GM06990 (cell line): ENCODE measurements at regions not wholly inside any gene's neighbourhood (a gene's known extent, or its start where the extent isn't known, plus 50 kb on each side); places are given as distances from the start of the nearest gene placed in this dataset.

Experiments
- DNase-seq: peaks from one replicate; pipeline ENCODE4 v3.0.0-alpha.2; 2011; ENCODE audit not compliant: insufficient read length; ENCODE audit errors: extremely low read depth
- H3K27me3 ChIP-seq: replicated peaks from 2 replicates; pipeline ENCODE4 v1.6.0; 2011; ENCODE audit warnings: low read length; ENCODE audit not compliant: control insufficient read depth, insufficient read depth
- H3K36me3 ChIP-seq: 2 replicates; pipeline ENCODE4 v1.5.1; 2011; ENCODE audit warnings: low read length; ENCODE audit not compliant: control insufficient read depth, insufficient read depth
- H3K4me3 ChIP-seq: replicated peaks from 2 replicates; pipeline ENCODE4 v1.5.1; 2011; ENCODE audit warnings: low read depth, mild to moderate bottlenecking, control low read depth, low read length
- TF ChIP-seq, protein P1 (sequence below): IDR thresholded peaks from 2 replicates; pipeline ENCODE4 v1.5.1; 2011; ENCODE audit warnings: low read length, control low read depth, mild to moderate bottlenecking, inconsistent platforms; ENCODE audit not compliant: insufficient read depth, poor library complexity, severe bottlenecking

DNA sequence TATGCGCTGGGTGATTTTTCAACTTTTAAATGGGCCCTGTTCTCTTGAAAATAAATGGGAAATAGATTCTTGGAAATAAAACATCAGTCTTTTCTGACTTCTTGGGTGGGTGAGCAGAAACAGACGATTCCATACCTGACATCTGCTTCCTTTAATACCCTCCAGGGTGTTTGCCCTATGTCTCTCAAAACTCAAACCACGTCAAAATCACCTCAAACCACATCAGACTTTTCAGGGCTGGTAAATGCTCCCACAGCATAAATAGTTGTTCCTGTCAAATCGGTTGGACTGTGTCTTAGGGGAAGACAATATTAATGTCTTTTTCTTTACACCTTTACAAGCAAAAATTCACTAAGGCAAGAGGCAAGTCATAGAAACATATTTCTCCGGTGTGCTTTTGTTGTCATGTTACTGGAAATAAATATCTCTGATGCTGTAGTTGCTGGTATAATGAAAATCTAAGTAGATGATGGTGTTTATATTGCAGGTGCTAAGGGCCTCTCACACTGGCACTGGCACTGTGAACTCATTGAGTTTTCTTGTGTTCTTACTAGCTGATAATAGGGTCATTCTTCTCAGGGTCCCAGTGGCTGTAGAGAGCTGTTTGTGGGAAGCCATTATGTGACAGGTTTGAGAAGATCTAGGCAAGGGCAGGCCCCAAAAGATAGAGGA is 380.4 kb downstream of the RAPGEF2 start:
- DNase-seq, result no peak
- Histone ChIP-seq H3K36me3 (no peaks in the 10 kb centered on the region), H3K27me3 (no peaks in the 10 kb centered on the region; the same call in 1 of the 2 replicates), H3K4me3 (no peak overlapping the region)
- TF ChIP-seq, protein P1, sequence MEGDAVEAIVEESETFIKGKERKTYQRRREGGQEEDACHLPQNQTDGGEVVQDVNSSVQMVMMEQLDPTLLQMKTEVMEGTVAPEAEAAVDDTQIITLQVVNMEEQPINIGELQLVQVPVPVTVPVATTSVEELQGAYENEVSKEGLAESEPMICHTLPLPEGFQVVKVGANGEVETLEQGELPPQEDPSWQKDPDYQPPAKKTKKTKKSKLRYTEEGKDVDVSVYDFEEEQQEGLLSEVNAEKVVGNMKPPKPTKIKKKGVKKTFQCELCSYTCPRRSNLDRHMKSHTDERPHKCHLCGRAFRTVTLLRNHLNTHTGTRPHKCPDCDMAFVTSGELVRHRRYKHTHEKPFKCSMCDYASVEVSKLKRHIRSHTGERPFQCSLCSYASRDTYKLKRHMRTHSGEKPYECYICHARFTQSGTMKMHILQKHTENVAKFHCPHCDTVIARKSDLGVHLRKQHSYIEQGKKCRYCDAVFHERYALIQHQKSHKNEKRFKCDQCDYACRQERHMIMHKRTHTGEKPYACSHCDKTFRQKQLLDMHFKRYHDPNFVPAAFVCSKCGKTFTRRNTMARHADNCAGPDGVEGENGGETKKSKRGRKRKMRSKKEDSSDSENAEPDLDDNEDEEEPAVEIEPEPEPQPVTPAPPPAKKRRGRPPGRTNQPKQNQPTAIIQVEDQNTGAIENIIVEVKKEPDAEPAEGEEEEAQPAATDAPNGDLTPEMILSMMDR, result no peak

DNA sequence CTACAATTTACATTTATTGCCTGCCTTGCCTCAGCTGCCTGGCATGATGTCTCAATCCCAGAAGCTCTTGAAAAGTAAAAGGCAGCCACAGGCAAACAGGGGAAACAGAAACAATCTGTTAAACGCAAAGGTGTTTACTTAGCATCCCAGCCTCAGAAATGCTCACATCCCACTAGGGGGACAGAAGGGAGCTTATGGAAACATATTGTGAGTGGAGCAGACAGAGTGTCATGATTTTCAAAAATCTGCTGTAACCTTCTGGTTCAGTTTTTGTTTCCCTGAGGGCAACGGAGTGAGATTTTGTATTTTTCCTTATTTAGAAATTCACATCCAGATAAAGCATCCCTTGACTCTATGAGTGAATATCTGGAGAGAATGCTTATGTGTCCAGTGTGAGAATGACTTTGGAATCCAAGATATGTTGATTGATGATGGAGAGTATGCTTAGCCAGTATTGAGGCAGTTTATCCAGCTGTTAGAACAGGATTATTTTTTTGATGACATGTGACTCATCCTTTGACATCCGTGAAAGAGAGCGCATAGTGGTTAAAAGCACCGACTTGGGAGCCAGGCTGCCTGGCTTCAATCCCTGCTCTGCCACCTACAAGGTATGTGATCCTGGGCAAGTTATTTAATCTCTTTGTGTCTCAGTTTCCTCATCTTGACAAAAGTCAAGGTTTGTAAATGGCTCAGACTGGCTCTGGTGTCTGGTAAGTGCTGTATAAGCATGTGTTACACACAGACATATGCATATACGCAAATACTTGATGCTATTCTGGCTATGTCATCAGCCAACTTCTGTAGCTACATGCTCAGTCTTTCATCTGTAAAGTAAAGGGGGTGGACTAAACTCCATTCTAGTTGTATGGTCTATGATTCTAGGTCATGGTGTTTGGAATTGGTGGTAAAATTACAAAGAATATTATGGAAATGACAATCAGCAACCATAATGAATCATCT is 381.2 kb downstream of the RAPGEF2 start:
- H3K36me3 ChIP-seq, result no peaks in the 10 kb centered on the region
- DNase-seq, result no peak
- no peaks in the 10 kb centered on the region; the same call in 1 of the 2 replicates for H3K27me3 ChIP-seq
- no peak overlapping the region for H3K4me3 ChIP-seq
- TF ChIP-seq, protein P1, result no peak

DNA sequence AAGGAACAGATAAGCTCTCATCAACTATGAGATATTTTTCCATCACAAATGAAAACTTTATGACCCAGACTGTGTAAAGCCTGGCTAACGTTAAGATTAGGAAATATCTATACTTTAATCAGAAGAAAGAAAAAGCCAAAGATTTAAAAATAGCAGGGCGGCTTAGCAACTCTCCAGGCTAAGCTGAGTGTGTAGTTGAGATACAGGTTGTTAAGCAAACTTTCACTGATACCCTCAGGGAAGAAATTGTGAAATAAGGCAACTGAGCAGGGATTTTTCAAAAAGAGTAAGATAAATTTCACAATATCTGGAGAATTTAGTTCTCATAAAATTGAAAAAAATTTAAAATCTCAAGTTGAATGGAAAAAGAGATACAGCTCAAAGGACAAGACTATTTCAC is 382.0 kb downstream of the RAPGEF2 start:
- DNase-seq, result no peak
- no peaks in the 10 kb centered on the region for H3K36me3 ChIP-seq
- TF ChIP-seq, protein P1, result no peak
- no peak overlapping the region for H3K4me3 ChIP-seq
- no peaks in the 10 kb centered on the region; the same call in 1 of the 2 replicates for H3K27me3 ChIP-seq

DNA sequence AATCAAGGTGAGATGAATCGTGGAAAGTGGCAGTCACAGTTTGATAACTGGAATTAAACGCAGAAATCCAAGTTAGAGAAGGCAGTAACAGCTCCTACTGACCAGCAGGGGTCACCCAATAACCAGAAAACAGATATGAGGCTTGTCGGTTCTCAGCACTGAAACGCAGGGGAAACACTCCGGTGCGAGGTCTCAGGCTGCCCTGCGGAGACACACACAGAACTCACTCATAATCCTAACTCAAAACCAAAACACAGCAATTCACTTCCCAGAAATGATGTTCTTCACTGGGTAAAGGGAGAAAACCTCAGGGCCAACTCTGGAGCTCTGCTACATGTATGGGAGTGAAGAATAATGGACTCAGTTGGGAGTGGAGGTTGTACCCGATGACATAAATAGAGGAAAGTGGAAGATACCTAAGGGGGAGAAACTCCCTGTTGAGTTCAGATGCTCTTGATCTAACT is 384.4 kb downstream of the RAPGEF2 start:
- peak; percentile 3 for DNase-seq
- no peaks in the 10 kb centered on the region; the same call in 1 of the 2 replicates for H3K27me3 ChIP-seq
- H3K4me3 ChIP-seq, result no peak overlapping the region
- TF ChIP-seq, protein P1, result peak; percentile 78
- no peaks in the 10 kb centered on the region for H3K36me3 ChIP-seq

DNA sequence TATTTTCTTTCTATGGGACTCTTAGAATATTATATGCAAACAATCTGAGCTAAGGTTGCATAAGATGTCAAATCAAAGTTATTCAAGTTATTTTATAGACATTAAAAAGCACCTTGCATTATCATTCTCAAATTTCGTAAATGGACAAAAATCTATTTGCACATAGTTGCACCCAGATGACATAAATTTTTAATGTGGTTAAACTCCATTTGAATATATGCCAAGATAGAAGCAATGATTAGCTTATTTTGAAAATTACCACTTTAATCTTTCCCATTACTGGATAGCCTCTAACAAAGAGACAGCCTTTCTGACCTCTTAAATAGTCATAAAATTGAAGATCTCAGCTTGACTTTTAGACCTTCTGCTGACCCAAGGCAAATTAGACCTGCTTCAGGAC is 386.8 kb downstream of the RAPGEF2 start:
- no peaks in the 10 kb centered on the region for H3K36me3 ChIP-seq
- H3K4me3 ChIP-seq, result no peak overlapping the region
- TF ChIP-seq, protein P1, result no peak
- H3K27me3 ChIP-seq, result no peaks in the 10 kb centered on the region
- no peak for DNase-seq
